H9 (cell line): ENCODE measurements at regions not wholly inside any gene's neighbourhood (a gene's known extent, or its start where the extent isn't known, plus 50 kb on each side); places are given as distances from the start of the nearest gene placed in this dataset.

Experiments used
- DNase-seq: peaks from one replicate; pipeline ENCODE4 v3.0.0-alpha.2; 2017
- H2AFZ ChIP-seq: one replicate; pipeline ENCODE4 v1.6.1; 2013; ENCODE audit warnings: mild to moderate bottlenecking, low read length, control low read depth, moderate library complexity
- H2AK5ac ChIP-seq: 2 replicates; pipeline ENCODE4 v1.6.1; 2013; ENCODE audit warnings: low read length, control low read depth, mixed read lengths; ENCODE audit not compliant: insufficient read length
- H2BK120ac ChIP-seq: one replicate; pipeline ENCODE4 v1.6.1; 2013; ENCODE audit warnings: low read depth, mild to moderate bottlenecking, low read length, control low read depth, inconsistent platforms; ENCODE audit not compliant: poor library complexity, severe bottlenecking
- H2BK12ac ChIP-seq: 2 replicates; pipeline ENCODE4 v1.6.1; 2013; ENCODE audit warnings: low read length, control low read depth, mixed read lengths, low read depth; ENCODE audit not compliant: insufficient read length
- H2BK15ac ChIP-seq: 2 replicates; pipeline ENCODE4 v1.6.1; 2013; ENCODE audit warnings: low read depth, low read length, control low read depth
- H2BK20ac ChIP-seq: one replicate; pipeline ENCODE4 v1.6.1; 2013; ENCODE audit warnings: low read depth, mild to moderate bottlenecking, low read length, control low read depth, inconsistent platforms; ENCODE audit not compliant: poor library complexity, severe bottlenecking
- H2BK5ac ChIP-seq: 2 replicates; pipeline ENCODE4 v1.6.1; 2013; ENCODE audit warnings: low read length, control low read depth, mixed read lengths; ENCODE audit not compliant: insufficient read length
- H3K14ac ChIP-seq: 2 replicates; pipeline ENCODE4 v1.6.1; 2013; ENCODE audit warnings: low read length, control low read depth; ENCODE audit not compliant: insufficient read depth
- H3K18ac ChIP-seq: 2 replicates; pipeline ENCODE4 v1.6.1; 2013; ENCODE audit warnings: low read depth, mild to moderate bottlenecking, mixed read lengths, low read length, control low read depth; ENCODE audit not compliant: insufficient read length
- H3K23ac ChIP-seq: 2 replicates; pipeline ENCODE4 v1.6.1; 2013; ENCODE audit warnings: low read length, control low read depth, mixed read lengths, low read depth; ENCODE audit not compliant: insufficient read length
- H3K23me2 ChIP-seq: 2 replicates; pipeline ENCODE4 v1.6.1; 2013; ENCODE audit warnings: low read depth, mild to moderate bottlenecking, mixed read lengths, low read length, control low read depth; ENCODE audit not compliant: insufficient read length, poor library complexity, severe bottlenecking
- H3K27ac ChIP-seq: 2 replicates; pipeline ENCODE4 v1.5.1; 2013; ENCODE audit warnings: low read length, control low read depth, mixed read lengths, low read depth; ENCODE audit not compliant: insufficient read length
- H3K27me3 ChIP-seq: 2 replicates; pipeline ENCODE4 v1.6.1; 2013; ENCODE audit warnings: low read length, control low read depth, inconsistent platforms; ENCODE audit not compliant: insufficient read depth
- H3K4ac ChIP-seq: 2 replicates; pipeline ENCODE4 v1.6.1; 2013; ENCODE audit warnings: low read depth, mild to moderate bottlenecking, control low read depth, inconsistent platforms, low read length, moderate library complexity
- H3K4me1 ChIP-seq: 2 replicates; pipeline ENCODE4 v1.6.1; 2013; ENCODE audit warnings: low read length, control low read depth, inconsistent platforms; ENCODE audit not compliant: insufficient read depth
- H3K4me2 ChIP-seq: 2 replicates; pipeline ENCODE4 v1.6.1; 2013; ENCODE audit warnings: low read length, control low read depth, mixed read lengths; ENCODE audit not compliant: insufficient read length, insufficient read depth
- H3K56ac ChIP-seq: 2 replicates; pipeline ENCODE4 v1.6.1; 2013; ENCODE audit warnings: low read depth, mild to moderate bottlenecking, mixed read lengths, low read length, control low read depth; ENCODE audit not compliant: insufficient read length
- H3K79me1 ChIP-seq: 2 replicates; pipeline ENCODE4 v1.6.1; 2013; ENCODE audit warnings: low read depth, mild to moderate bottlenecking, moderate library complexity, low read length, control low read depth, inconsistent platforms; ENCODE audit not compliant: insufficient read depth, poor library complexity, severe bottlenecking
- H3K79me2 ChIP-seq: 2 replicates; pipeline ENCODE4 v1.6.1; 2013; ENCODE audit warnings: low read length, control low read depth, inconsistent platforms; ENCODE audit not compliant: insufficient read depth
- H3K9ac ChIP-seq: 2 replicates; pipeline ENCODE4 v1.6.1; 2013; ENCODE audit warnings: low read length, control low read depth, mixed read lengths; ENCODE audit not compliant: insufficient read length; ENCODE audit errors: extremely low read depth
- H3K9me3 ChIP-seq: one replicate; pipeline ENCODE4 v1.6.1; 2013; ENCODE audit warnings: low read depth, low read length, inconsistent platforms; ENCODE audit not compliant: control insufficient read depth
- H3T11ph ChIP-seq: one replicate; pipeline ENCODE4 v1.6.1; 2013; ENCODE audit warnings: mild to moderate bottlenecking, low read length, control low read depth, inconsistent platforms
- H4K20me1 ChIP-seq: one replicate; pipeline ENCODE4 v1.6.1; 2013; ENCODE audit not compliant: control insufficient read depth, insufficient read length, insufficient read depth
- H4K5ac ChIP-seq: 2 replicates; pipeline ENCODE4 v1.6.1; 2013; ENCODE audit warnings: low read depth, mild to moderate bottlenecking, mixed read lengths, low read length, control low read depth; ENCODE audit not compliant: insufficient read length
- H4K8ac ChIP-seq: replicated peaks from 2 replicates; pipeline ENCODE4 v1.6.1; 2013; ENCODE audit warnings: low read length, control low read depth, mixed read lengths, low read depth; ENCODE audit not compliant: insufficient read length
- H4K91ac ChIP-seq: 2 replicates; pipeline ENCODE4 v1.6.1; 2013; ENCODE audit warnings: low read depth, mild to moderate bottlenecking, moderate library complexity, mixed read lengths, low read length, control low read depth; ENCODE audit not compliant: insufficient read length
- H3K27ac Mint-ChIP-seq, 3 experiments: 2 replicates in 2 of 3; 3 replicates in 1 of 3; pipeline ENCODE4 v1.8.0; 2020 to 2021; ENCODE audit warnings: mixed read lengths in 3 of 3, mild to moderate bottlenecking in 1 of 3, moderate library complexity in 1 of 3
- H3K27me3 Mint-ChIP-seq: 2 replicates; pipeline ENCODE4 v1.8.0; 2021; ENCODE audit warnings: low read depth, mild to moderate bottlenecking, moderate library complexity, mixed read lengths
- H3K36me3 Mint-ChIP-seq, 3 experiments: 2 replicates in 2 of 3; 3 replicates in 1 of 3; pipeline ENCODE4 v1.8.0; 2020 to 2021; ENCODE audit warnings: low read depth in 3 of 3, mixed read lengths in 3 of 3; ENCODE audit not compliant: insufficient read depth in 1 of 3
- H3K4me1 Mint-ChIP-seq, 2 experiments: 2 replicates each; pipeline ENCODE4 v1.8.0; 2020; ENCODE audit warnings: mixed read lengths in 2 of 2
- H3K4me3 Mint-ChIP-seq, 2 experiments: 2 replicates in 1 of 2; 3 replicates in 1 of 2; pipeline ENCODE4 v1.8.0; 2020 to 2021; ENCODE audit warnings: mild to moderate bottlenecking in 2 of 2, mixed read lengths in 2 of 2, moderate library complexity in 1 of 2
- H3K9me3 Mint-ChIP-seq, 2 experiments: 2 replicates in 1 of 2; 3 replicates in 1 of 2; pipeline ENCODE4 v1.8.0; 2020; ENCODE audit warnings: mild to moderate bottlenecking in 2 of 2, mixed read lengths in 2 of 2, moderate library complexity in 1 of 2
- WGBS: extraction: QIAGEN DNeasy Blood & Tissue Kit; methylation state at CpG from one replicate; pipeline ENCODE4 v1.1.7; 2013; ENCODE audit warnings: missing lambda C conversion rate, low lambda C conversion rate, mixed read lengths; ENCODE audit not compliant: insufficient read length; ENCODE audit errors: extremely low coverage; 5-methylcytosine and 5-hydroxymethylcytosine counted together
- TF ChIP-seq, protein P1 (sequence below): fragments of 200-600 bp; sonication (generic); conservative IDR thresholded peaks from 3 replicates; pipeline ENCODE4 v1.8.0; 2021; ENCODE audit warnings: antibody characterized with exemption, mild to moderate bottlenecking

GRCh38 chr21:38156200-38156599, 100.6 kb upstream of the KCNJ15 start:
- no peak overlapping the region for H3K4ac ChIP-seq
- H3K4me2 ChIP-seq = no peak overlapping the region
- H3K9me3 Mint-ChIP-seq = no peaks in the 10 kb centered on the region
- no peak overlapping the region for H3K56ac ChIP-seq
- no peaks in the 10 kb centered on the region for H3K79me1 ChIP-seq
- H2BK120ac ChIP-seq = no peak overlapping the region
- H4K91ac ChIP-seq = no peak overlapping the region
- H3K27me3 ChIP-seq = no peaks in the 10 kb centered on the region
- peaks cover 0 to 2% of the 10 kb centered on the region in 2 experiments; a peak in 1 of 4 replicates for H3K4me1 Mint-ChIP-seq
- no peaks in the 10 kb centered on the region for H3K36me3 Mint-ChIP-seq
- H2BK12ac ChIP-seq = no peak overlapping the region
- no peak overlapping the region for H2AFZ ChIP-seq
- no peak overlapping the region for H3K23ac ChIP-seq
- no peaks in the 10 kb centered on the region for H4K20me1 ChIP-seq
- TF ChIP-seq, protein P1, sequence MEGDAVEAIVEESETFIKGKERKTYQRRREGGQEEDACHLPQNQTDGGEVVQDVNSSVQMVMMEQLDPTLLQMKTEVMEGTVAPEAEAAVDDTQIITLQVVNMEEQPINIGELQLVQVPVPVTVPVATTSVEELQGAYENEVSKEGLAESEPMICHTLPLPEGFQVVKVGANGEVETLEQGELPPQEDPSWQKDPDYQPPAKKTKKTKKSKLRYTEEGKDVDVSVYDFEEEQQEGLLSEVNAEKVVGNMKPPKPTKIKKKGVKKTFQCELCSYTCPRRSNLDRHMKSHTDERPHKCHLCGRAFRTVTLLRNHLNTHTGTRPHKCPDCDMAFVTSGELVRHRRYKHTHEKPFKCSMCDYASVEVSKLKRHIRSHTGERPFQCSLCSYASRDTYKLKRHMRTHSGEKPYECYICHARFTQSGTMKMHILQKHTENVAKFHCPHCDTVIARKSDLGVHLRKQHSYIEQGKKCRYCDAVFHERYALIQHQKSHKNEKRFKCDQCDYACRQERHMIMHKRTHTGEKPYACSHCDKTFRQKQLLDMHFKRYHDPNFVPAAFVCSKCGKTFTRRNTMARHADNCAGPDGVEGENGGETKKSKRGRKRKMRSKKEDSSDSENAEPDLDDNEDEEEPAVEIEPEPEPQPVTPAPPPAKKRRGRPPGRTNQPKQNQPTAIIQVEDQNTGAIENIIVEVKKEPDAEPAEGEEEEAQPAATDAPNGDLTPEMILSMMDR = no peak
- no peak for DNase-seq
- H3K18ac ChIP-seq = no peak overlapping the region
- no peaks in the 10 kb centered on the region for H3K4me1 ChIP-seq
- H2BK5ac ChIP-seq = no peak overlapping the region
- no peak overlapping the region for H3T11ph ChIP-seq
- WGBS = no CpG with 5 or more reads among the region's 2 CpGs
- no peak overlapping the region for H2AK5ac ChIP-seq
- H3K27ac ChIP-seq = no peak overlapping the region
- H3K79me2 ChIP-seq = no peaks in the 10 kb centered on the region
- no peaks in the 10 kb centered on the region for H3K9me3 ChIP-seq
- no peak overlapping the region for H3K14ac ChIP-seq
- no peak overlapping the region for H2BK20ac ChIP-seq
- H2BK15ac ChIP-seq = no peak overlapping the region
- no peak overlapping the region for H4K8ac ChIP-seq
- H3K23me2 ChIP-seq = no peaks in the 10 kb centered on the region
- H3K4me3 Mint-ChIP-seq = no peak overlapping the region
- no peak overlapping the region for H3K27ac Mint-ChIP-seq
- no peak overlapping the region for H3K9ac ChIP-seq
- no peaks in the 10 kb centered on the region; the same call in 1 of the 2 replicates for H3K27me3 Mint-ChIP-seq
- no peak overlapping the region for H4K5ac ChIP-seq
